SK-N-MC (cell line): ENCODE measurements at regions not wholly inside any gene's neighbourhood (a gene's known extent, or its start where the extent isn't known, plus 50 kb on each side); places are given as distances from the start of the nearest gene placed in this dataset.

Source experiments
- EZH2 ChIP-seq: fragments of 200-600 bp; sonication (generic); IDR thresholded peaks from one replicate; pipeline ENCODE4 v1.6.1; 2017; ENCODE audit warnings: antibody characterized with exemption
- FOXP2 ChIP-seq: optimal IDR thresholded peaks from 2 replicates; pipeline ENCODE3; 2011; ENCODE audit warnings: mild to moderate bottlenecking, moderate library complexity; ENCODE audit not compliant: insufficient read depth; ENCODE audit errors: extremely low read length, control extremely low read depth
- POLR2AphosphoS5 ChIP-seq: IDR thresholded peaks from 2 replicates; pipeline ENCODE4 v1.6.1; 2012; ENCODE audit warnings: mild to moderate bottlenecking, low read depth, low read length, borderline replicate concordance

GRCh38 chr1:29649189-29650040 is 413.1 kb downstream of the PTPRU start:
- no peak for TF ChIP-seq EZH2
- no peak for TF ChIP-seq POLR2AphosphoS5
- TF ChIP-seq FOXP2, result no peak
